Effector memory CD8-positive, alpha-beta T cell (primary cell): ENCODE measurements at regions not wholly inside any gene's neighbourhood (a gene's known extent, or its start where the extent isn't known, plus 50 kb on each side); places are given as distances from the start of the nearest gene placed in this dataset.

Experiments
- ATAC-seq: fragments of 150-1000 bp; cut with Tn5 transposase; replicated peaks from 2 replicates; pipeline ENCODE4 v1.10.0; 2021; ENCODE audit warnings: mild to moderate bottlenecking, moderate library complexity
- DNase-seq, 3 experiments: peaks; one replicate each; pipeline ENCODE4 v3.0.0; 2021
- H3K27ac Mint-ChIP-seq, 2 donors: one replicate each; pipeline ENCODE4 v1.8.0; 2022; ENCODE audit warnings: mild to moderate bottlenecking in 2 of 2, mixed read lengths in 2 of 2, moderate library complexity in 2 of 2
- H3K27me3 Mint-ChIP-seq, 2 donors: one replicate each; pipeline ENCODE4 v1.8.0; 2022; ENCODE audit warnings: mixed read lengths in 2 of 2
- H3K36me3 Mint-ChIP-seq: one replicate; pipeline ENCODE4 v1.8.0; 2022; ENCODE audit warnings: mild to moderate bottlenecking, moderate library complexity, mixed read lengths; ENCODE audit not compliant: insufficient read depth
- H3K4me1 Mint-ChIP-seq, 2 donors: one replicate each; pipeline ENCODE4 v1.8.0; 2022; ENCODE audit warnings: low read depth in 2 of 2, mixed read lengths in 2 of 2
- H3K4me3 Mint-ChIP-seq, 2 donors: one replicate each; pipeline ENCODE4 v1.8.0; 2022; ENCODE audit warnings: mild to moderate bottlenecking in 2 of 2, mixed read lengths in 2 of 2, moderate library complexity in 2 of 2
- H3K9me3 Mint-ChIP-seq, 2 donors: one replicate each; pipeline ENCODE4 v1.8.0; 2022; ENCODE audit warnings: mixed read lengths in 2 of 2

- Mint-ChIP-seq H3K4me1 (no peaks in the 10 kb centered on the region), H3K4me3 (no peak overlapping the region), H3K36me3 (no peaks in the 10 kb centered on the region), H3K27ac (no peak overlapping the region), H3K9me3 (no peaks in the 10 kb centered on the region), H3K27me3 (peaks cover 24 to 25% of the 10 kb centered on the region in 2 donors)
- no peak for DNase-seq
- ATAC-seq: no peak
Measured at GRCh38 chr14:30420515-30420914, 138.4 kb upstream of the G2E3 start.

- Mint-ChIP-seq H3K27ac (no peak overlapping the region), H3K36me3 (no peaks in the 10 kb centered on the region), H3K9me3 (peaks cover 0 to 2% of the 10 kb centered on the region in 2 donors), H3K4me1 (no peaks in the 10 kb centered on the region), H3K4me3 (no peak overlapping the region), H3K27me3 (peaks cover 21 to 26% of the 10 kb centered on the region in 2 donors)
- no peak for ATAC-seq
- DNase-seq: no peak
Measured at GRCh38 chr14:30426463-30426862, 132.5 kb upstream of the G2E3 start.

- Mint-ChIP-seq H3K36me3 (no peaks in the 10 kb centered on the region), H3K27ac (no peak overlapping the region), H3K4me3 (no peak overlapping the region), H3K9me3 (peaks cover 0 to 2% of the 10 kb centered on the region in 2 donors), H3K4me1 (no peaks in the 10 kb centered on the region), H3K27me3 (peaks cover 21 to 26% of the 10 kb centered on the region in 2 donors)
- DNase-seq: no peak
- ATAC-seq: no peak
Measured at GRCh38 chr14:30427401-30427800, 131.6 kb upstream of the G2E3 start.

- Mint-ChIP-seq H3K4me3 (no peak overlapping the region), H3K27me3 (peaks cover 21 to 26% of the 10 kb centered on the region in 2 donors), H3K9me3 (peaks cover 0 to 2% of the 10 kb centered on the region in 2 donors), H3K27ac (no peak overlapping the region), H3K4me1 (no peaks in the 10 kb centered on the region), H3K36me3 (no peaks in the 10 kb centered on the region)
- DNase-seq (no peak), ATAC-seq (no peak)
Measured at GRCh38 chr14:30427846-30428245, 131.1 kb upstream of the G2E3 start.

GRCh38 chr14:30431552-30431951, 127.4 kb upstream of the G2E3 start:
- H3K27me3 Mint-ChIP-seq: peaks cover 6 to 15% of the 10 kb centered on the region in 2 donors
- no peaks in the 10 kb centered on the region for H3K4me1 Mint-ChIP-seq
- no peak for DNase-seq
- H3K4me3 Mint-ChIP-seq: no peak overlapping the region
- no peak overlapping the region for H3K27ac Mint-ChIP-seq
- peaks cover 0 to 2% of the 10 kb centered on the region in 2 donors for H3K9me3 Mint-ChIP-seq
- no peak for ATAC-seq
- H3K36me3 Mint-ChIP-seq: no peaks in the 10 kb centered on the region

- Mint-ChIP-seq H3K27ac (no peak overlapping the region), H3K36me3 (no peaks in the 10 kb centered on the region), H3K27me3 (peaks cover 0 to 7% of the 10 kb centered on the region in 2 donors), H3K9me3 (no peaks in the 10 kb centered on the region), H3K4me3 (no peak overlapping the region), H3K4me1 (no peaks in the 10 kb centered on the region)
- no peak for ATAC-seq
- DNase-seq: no peak
Measured at GRCh38 chr14:30440961-30441360, 118.0 kb upstream of the G2E3 start.

- H3K9me3 Mint-ChIP-seq: no peaks in the 10 kb centered on the region
- ATAC-seq (no peak), DNase-seq (no peak)
- H3K27ac Mint-ChIP-seq: no peak overlapping the region
- H3K36me3 Mint-ChIP-seq: no peaks in the 10 kb centered on the region
- no peak overlapping the region for H3K4me3 Mint-ChIP-seq
- peaks cover 0 to 7% of the 10 kb centered on the region in 2 donors for H3K27me3 Mint-ChIP-seq
- H3K4me1 Mint-ChIP-seq: no peaks in the 10 kb centered on the region
Measured at GRCh38 chr14:30443368-30444007, 115.5 kb upstream of the G2E3 start.

GRCh38 chr14:30444451-30444850, 114.5 kb upstream of the G2E3 start:
- Mint-ChIP-seq H3K27ac (no peak overlapping the region), H3K4me3 (no peak overlapping the region), H3K36me3 (no peaks in the 10 kb centered on the region), H3K27me3 (peaks cover 0 to 7% of the 10 kb centered on the region in 2 donors), H3K4me1 (no peaks in the 10 kb centered on the region), H3K9me3 (no peaks in the 10 kb centered on the region)
- DNase-seq (no peak), ATAC-seq (no peak)

- Mint-ChIP-seq H3K4me1 (no peaks in the 10 kb centered on the region), H3K36me3 (no peaks in the 10 kb centered on the region), H3K27me3 (peaks cover 0 to 7% of the 10 kb centered on the region in 2 donors)
Measured at GRCh38 chr14:30445011-30445793, 113.8 kb upstream of the G2E3 start.

GRCh38 chr14:30445852-30446251, 113.1 kb upstream of the G2E3 start:
- Mint-ChIP-seq H3K36me3 (no peaks in the 10 kb centered on the region), H3K27me3 (peaks cover 0 to 2% of the 10 kb centered on the region in 2 donors), H3K9me3 (no peaks in the 10 kb centered on the region), H3K4me1 (no peaks in the 10 kb centered on the region), H3K4me3 (no peak overlapping the region), H3K27ac (no peak overlapping the region)
- ATAC-seq: no peak
- DNase-seq: no peak

More at GRCh38 chr14:30445011-30445793, 113.8 kb upstream of the G2E3 start:
- no peak for ATAC-seq
- no peaks in the 10 kb centered on the region for H3K9me3 Mint-ChIP-seq
- no peak overlapping the region for H3K27ac Mint-ChIP-seq
- no peak for DNase-seq
- no peak overlapping the region for H3K4me3 Mint-ChIP-seq

- ATAC-seq (no peak), DNase-seq (no peak)
- Mint-ChIP-seq H3K27ac (no peak overlapping the region), H3K4me3 (no peak overlapping the region), H3K4me1 (no peaks in the 10 kb centered on the region), H3K9me3 (no peaks in the 10 kb centered on the region), H3K36me3 (no peaks in the 10 kb centered on the region), H3K27me3 (no peaks in the 10 kb centered on the region)
Measured at GRCh38 chr14:30450631-30451545, 108.1 kb upstream of the G2E3 start.

- ATAC-seq (no peak), DNase-seq (no peak)
- Mint-ChIP-seq H3K9me3 (no peaks in the 10 kb centered on the region), H3K36me3 (no peaks in the 10 kb centered on the region), H3K27me3 (peaks cover 0 to 4% of the 10 kb centered on the region in 2 donors), H3K4me3 (no peak overlapping the region), H3K4me1 (no peaks in the 10 kb centered on the region), H3K27ac (no peak overlapping the region)
Measured at GRCh38 chr14:30456296-30456695, 102.7 kb upstream of the G2E3 start.

GRCh38 chr14:30462358-30462757, 96.6 kb upstream of the G2E3 start:
- peaks cover 0 to 11% of the 10 kb centered on the region in 2 donors for H3K27me3 Mint-ChIP-seq
- H3K4me3 Mint-ChIP-seq: no peak overlapping the region
- H3K9me3 Mint-ChIP-seq: no peaks in the 10 kb centered on the region
- ATAC-seq: no peak
- no peak for DNase-seq
- H3K27ac Mint-ChIP-seq: no peak overlapping the region
- H3K36me3 Mint-ChIP-seq: no peaks in the 10 kb centered on the region
- H3K4me1 Mint-ChIP-seq: no peaks in the 10 kb centered on the region
